Brain pericyte (primary cell): ENCODE measurements at regions not wholly inside any gene's neighbourhood (a gene's known extent, or its start where the extent isn't known, plus 50 kb on each side); places are given as distances from the start of the nearest gene placed in this dataset.

Experiments
- DNase-seq: peaks from one replicate; pipeline ENCODE4 v3.0.0-alpha.2; 2012; ENCODE audit warnings: low read depth, low spot score

DNA sequence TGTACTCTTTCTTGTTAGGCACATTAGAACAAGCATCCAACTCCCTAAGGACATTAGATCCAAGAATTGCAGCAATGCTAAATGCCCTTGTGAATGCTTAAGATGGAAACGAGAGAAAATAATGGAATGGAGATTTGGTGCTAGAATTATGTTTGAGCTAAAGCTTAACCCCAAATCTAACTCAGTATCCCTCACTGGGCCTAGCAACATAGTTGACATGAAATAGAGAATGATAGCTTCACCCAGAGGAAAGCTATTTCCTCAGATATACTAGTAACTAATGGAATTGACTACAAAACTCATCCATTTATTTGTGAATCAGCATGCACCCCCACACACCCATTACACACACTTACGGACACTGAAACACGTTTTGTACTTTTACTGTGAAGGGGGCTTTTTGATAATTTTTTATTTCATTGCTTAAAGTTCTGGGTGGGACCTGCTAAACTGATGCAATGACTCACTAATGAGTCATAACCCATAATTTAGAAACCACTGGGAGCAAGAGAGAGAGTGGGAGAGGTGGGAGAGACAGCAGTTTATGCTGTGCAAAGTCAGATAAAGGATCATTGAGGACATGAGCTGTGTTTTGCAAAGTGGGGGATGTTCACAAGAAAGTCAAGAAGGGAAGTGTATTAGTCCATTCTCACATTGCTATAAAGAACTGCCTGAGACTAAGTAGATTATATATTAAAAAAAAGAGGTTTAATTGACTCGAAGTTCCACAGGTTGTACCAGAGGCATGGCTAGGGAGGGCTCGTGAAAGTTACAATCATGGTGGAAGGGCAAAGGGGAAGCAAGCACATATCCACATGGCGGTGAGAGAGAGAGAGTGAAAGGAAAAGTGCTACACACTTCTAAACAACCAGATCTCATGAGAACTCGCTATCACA, 382.7 kb downstream of the SFMBT2 start:
- DNase-seq: no peak

DNA sequence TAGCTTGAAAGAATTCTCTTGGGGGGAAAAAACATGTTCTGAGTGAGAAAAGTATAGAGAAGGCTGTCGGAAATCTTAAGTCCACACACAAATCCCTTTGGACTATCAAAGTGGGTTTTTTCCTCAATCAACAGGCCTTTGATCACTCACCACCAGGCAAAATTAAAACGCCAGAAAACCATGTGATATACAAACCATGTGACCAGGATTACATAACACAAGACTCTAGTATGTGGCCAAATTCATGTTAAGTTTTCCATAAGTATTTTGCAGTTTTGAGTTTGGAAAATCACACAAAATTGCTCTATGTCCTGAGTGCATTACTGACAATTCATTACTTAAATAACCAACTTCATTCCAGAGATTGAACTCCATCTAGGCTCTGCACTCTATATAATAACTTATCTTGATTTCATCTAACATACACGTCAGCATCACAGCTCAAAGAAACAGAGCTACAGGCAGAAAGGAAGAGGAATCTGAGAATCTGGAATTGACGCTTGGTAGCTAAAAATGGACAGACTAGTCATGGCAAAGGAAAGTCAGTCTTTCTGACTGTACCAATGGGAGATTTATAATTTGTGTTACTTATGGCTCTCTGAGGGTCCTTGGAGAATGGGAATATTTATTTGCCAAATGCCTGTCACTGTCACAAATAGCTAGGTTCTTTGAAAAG, 383.5 kb downstream of the SFMBT2 start:
- no peak for DNase-seq

DNA sequence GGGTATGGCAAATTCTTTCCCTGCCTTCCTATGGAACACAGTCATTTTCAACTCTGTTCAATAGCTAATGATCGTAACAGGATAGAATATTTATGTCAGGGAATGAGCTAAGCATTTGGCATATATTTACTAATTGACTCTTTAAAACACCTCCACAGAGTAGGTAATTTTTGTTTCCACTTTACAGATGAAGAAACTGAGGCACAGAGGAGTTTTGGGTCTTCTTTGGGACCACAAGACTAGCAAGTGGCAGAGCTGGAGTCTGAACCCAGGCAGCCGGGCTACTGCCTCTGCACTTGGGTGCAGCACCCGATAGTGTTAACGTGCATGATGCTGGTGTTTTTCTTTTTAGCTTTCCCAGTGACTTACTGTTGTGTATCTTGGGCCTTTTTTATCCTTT, 384.0 kb downstream of the SFMBT2 start:
- no peak for DNase-seq

DNA sequence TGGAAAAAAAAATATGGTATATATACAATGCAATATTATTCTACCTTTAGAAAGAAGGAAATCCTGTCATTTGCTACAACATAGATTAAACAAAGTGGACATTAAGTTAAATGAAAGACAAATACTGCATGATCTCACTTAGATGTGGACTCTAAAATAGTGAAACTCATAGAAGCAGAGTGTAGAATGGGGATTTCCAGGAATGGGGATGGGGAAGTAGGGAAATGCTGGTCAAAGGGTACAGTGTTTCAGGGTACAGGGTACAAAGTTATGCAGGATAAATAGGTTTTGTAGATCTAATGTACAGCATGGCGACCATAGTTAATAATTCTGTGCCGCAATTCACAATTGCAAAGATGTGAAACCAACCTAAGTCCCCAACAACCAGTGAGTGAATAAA, 385.5 kb downstream of the SFMBT2 start:
- DNase-seq: no peak

DNA sequence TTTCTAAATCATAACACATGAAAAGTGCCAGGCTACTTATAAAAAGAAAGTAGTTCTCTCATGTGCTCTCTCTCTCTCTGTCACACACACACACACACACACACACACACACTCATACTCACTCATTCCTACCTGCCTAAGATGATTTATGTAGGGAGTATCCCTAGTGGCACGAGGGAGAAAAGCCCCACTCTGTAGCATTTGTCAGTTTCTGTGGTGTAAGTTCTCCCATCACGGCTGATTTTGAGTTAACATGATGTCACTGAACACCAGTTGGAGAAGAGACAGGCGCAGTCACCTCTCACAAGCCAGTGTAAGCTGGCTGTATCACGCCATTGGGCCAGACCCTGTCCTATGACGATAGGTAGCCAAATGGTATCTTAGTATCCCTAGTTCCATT, 395.4 kb downstream of the SFMBT2 start:
- DNase-seq: no peak

DNA sequence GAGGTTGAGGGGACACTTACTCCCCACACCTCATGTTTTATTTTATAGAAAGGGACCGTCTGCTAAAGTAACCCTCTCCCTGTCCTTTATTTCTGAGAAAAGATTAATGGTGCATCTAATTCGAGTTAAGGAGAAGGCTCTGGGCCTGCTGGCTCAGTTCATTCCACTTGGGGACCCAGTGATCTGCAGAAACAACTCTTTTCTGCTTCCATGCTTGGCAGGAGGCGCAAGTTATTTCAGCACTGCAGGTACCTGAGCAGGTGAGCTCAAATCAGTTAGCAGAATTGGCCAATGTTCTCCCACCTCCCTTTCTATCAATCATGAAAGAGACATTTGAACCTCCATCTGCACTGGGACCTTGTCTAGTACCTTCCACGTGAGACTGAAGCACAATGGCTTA, 396.1 kb downstream of the SFMBT2 start:
- no peak for DNase-seq

DNA sequence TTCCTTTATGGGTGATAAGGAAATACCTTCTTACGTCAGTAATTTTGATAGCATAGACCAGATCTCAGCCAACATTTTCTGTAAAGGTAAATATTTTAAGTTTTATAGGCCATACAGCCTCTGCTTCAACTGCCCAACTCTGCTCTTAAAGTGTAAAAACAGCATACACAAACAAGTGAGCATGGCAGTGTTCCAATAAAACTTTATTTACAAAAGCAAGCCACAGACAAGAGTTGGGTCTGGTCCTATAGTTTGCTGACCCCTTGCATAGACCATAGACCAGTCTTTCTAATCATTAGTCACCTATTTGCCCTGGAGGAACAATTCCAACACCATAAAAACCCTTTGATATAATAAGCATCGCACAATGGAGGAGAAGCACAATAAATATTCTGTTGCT, 398.8 kb downstream of the SFMBT2 start:
- DNase-seq: no peak

DNA sequence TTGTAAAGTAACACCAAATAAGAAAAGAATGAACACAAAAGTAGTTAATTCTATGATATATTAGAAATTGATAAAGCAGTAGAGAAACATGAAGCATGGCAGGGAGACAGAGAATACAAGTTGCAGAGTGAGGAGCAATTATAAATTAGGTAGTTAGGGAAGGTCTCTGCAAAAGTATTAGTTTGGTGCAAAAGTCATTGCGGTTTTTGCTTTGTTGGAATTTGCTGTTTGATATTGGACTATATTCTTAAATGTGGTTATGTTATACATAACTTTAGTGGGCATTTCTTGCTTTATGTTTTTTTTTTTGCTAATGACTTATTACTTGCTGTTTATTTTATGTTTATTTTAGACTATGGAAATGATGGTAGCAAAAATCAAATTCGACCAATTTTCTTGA, 402.2 kb downstream of the SFMBT2 start:
- DNase-seq: no peak

DNA sequence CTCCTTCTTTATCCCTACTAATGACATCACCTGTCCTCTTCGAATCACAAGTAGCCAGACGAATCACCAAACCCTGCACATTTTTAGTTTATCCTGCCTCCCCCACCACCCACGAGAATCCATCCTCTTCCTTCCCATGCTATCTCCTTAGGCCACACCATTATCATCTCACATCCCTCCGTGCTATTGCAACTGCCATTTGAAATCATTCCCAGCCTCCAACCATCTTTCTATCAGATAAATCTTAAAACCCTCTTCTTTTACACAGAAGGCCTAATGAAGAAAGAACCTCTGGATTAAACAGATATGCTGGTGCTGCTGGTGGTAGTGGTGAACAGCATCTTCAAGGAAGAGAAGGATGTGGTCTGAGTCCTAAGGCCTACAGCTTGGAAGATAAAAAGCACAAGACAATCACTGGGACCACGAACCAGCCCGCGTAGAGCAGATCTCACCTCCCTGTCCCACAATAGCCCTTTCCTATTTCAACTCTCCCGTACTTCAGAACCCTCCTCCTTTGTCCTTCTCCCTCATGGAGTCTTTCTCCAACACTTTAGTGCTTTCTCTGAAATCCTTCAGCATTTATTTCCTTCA, 403.1 kb downstream of the SFMBT2 start:
- DNase-seq: no peak

DNA sequence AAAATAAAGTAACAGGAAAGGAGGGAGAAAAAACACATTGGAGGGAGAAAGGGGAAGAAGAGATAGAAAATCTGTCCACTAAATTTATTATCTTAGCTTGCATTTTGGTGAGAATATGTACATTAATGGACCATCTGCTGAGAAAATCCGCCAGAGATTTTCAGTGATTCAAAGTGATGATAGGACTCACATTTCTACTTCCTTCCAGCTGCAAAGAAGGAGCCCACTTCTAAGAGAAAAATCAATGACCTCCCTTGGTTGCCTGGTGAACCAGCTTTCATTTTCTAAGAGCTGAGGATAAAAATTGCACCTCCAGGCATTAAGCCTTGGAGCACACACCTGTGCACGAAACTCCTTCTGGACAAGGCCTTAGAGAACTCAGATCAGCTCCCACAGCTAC, 404.3 kb downstream of the SFMBT2 start:
- no peak for DNase-seq

DNA sequence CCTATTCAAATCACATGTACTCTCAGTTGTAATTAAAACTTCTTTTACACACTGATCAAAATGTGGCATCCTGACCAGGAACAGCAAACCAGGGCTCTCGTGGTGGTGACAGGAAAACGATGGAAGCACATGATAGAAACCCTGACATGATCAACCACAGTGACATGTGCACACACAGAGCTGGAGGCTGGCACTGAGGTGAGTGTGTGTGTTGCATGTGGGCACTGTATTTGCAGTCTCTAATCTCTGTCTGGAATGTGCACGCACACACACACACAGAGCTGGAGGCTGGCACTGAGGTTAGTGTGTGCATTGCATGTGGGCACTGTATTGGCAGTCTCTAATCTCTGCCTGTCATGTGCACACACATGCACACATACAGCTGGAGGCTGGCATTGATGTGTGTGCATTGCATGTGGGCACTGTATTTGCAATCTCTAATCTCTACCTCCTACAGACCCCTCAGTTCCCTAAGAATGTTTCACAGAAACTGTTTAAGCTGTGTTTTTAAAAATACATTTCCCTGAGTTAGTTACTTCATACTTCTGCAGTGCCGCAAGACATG, 406.9 kb downstream of the SFMBT2 start:
- DNase-seq: no peak

DNA sequence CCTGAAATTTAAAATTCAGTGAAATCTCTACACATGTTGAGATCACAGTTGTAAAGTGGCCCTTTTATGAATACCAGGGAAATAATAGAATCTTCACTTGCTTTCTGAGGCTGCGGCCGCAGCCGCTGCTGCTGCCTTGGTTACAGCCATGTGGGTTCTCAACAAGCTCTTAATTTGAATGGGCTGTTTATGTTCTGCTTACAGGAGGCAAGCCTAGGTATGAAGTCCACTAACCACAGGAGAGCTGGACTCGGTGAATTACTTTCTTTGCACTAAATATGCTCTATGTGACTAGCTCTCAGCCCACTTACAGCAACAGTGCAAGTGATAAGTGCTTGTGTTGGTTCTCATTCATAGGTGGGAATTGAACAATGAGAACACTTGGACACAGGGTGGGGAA, 410.8 kb downstream of the SFMBT2 start:
- DNase-seq: no peak

DNA sequence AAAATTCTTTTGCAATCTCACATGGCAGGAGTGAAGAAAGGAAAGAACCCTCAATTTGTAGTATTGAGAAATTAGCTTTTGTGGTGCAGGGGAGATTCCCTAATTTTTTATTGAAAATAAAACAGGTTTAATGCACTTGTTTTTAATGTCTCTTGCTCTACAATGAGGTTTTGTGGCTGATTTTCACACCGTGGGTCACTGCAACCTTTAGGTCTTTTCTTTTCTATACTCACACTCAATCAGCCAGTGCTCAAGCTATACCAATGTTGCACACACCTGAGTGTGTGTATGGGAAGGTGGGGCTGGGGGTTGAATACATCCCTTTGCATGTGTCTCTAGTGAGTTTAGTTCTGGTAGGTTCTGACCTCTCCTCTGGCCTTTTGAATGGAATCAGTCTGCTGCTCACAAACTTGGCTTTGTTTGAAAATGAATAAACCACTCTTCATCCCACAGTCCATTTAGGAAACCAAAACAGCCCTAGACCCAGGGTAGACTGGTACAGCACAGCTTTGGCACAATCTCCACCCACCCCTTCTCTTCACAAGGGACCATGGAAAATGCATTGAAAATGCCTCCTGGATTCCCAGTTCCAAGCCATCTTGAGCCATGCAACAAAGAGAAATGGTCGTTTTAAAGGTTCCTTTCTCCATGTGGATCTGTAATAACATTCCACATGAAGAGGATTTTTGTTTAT, 411.5 kb downstream of the SFMBT2 start:
- no peak for DNase-seq

DNA sequence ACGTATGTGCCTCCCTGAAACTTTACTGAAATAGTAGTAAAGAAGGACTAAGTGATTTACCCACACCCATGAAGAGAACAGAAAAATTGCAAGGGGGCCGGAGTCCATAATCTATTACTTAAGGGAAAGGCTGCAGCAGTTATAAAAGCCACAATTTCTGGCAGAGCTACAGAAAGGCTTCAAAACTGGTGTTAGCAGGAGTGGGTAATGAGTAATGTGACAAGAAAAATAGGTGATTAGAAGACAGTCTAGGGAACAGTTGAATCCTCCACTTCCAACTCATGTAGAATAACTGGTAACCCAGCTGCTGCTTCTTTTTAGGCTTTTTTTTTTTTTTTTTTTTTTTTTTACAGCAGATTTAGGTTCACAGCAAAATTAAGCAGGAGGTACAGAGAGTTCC, 413.3 kb downstream of the SFMBT2 start:
- DNase-seq: no peak

DNA sequence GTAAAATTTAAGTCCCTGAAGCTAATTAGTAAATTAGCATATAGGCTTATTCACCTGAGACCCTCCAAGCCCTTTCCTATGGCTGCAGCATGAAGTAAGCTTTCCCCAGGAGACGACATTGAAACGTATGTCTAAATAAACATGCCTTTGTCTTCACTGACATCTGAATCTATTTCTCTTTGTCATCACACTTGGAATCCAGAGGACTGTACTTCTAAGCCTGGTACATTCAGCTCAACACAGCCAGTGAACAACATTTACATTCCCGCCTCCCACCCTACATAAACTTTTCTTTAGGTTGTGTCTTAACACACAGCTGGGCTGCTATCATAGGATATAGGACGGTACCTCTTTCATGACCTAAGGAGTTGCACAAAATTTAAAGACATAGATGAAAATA, 414.4 kb downstream of the SFMBT2 start:
- no peak for DNase-seq

DNA sequence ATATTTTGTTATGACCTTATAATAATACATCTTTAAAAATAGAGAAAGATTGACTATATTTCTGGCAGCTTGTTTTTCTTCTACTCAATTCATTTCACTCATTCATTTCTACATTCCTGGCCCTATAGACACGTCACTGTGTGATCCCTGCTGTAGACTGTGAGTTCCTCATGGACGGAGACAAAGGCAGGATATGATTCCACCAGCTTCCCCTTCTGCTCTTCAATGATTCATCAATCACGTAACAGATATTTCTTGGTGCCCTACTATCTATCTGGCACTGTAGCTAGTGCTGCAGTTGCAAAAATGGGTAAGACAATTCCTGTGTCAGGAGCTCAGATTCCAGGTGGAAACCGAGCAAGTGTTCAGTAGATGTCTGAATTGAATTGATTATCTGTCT, 415.0 kb downstream of the SFMBT2 start:
- no peak for DNase-seq

DNA sequence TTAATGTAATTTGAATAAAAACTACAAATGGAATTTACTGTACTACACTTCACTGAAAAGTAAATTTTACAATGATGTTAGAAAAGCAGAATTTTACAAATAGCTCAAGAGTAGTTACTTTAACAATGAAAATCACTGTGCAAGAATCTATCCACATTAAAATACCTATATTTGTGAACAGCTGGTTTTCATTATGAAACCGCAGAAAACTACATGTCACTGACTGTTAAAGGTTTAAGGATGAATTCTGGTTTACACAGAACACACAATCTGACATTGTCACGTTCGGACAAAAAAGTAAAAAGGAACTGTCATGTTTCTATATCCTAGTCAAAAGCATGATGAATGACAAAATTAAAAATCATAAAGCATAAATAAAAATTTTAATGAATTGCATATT, 415.3 kb upstream of the PRKCQ start:
- no peak for DNase-seq

DNA sequence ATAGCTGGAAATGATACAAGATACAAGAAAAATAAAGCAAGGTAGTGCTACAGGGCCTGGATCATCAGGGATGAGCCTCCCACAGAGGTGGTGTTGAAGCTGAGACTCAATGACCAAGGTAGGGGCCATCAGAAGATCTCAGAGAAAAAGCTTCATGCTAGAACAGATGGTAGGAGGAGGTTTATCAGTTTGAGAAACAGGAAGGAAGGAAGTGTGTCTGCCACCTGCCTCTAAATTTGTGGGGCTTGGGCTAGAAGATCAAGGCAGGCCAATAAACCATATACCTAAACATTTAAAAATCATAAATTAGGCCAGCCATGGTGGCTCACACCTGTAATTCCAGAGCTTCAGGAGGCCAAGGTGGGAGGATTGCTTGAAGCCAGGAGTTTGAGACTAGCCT, 410.8 kb upstream of the PRKCQ start:
- no peak for DNase-seq

DNA sequence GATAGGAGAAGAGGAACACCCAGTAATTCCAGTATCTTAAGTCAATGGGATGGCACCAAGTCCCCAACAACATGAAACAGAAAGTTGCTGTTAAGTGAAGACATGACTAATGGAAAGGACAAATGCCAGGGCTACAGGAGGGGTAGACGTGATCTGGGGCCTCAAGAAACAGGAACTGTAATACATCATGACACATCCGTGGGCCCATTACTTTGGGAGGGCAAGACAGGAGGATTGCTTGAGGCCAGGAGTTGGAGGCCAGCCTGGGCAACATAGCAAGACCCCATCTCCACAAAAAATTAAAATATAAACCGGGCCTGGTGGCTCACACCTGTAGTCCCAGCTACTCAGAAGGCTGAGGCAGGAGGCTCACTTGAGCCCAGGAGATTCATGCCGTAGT, 408.6 kb upstream of the PRKCQ start:
- DNase-seq: no peak

DNA sequence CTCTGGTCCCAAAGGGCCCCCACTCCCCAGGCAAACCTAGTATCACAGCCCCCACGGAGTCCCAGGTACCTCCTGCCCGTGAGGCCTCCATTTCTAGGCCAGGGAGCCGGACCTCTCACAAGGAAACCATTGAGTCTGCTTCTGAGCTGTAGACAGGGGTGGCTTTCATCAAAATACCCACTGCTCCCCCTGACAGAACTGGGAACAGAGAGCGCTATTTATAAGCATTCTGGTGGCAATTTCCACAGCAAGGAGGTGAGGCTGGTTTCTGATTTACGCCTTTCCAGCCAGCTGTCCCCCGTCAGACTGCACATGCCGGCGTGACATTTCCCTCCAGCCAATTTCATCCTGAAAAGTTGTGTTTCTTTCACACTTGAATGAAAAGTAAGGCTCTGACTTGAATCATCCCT, 407.5 kb upstream of the PRKCQ start:
- no peak for DNase-seq

DNA sequence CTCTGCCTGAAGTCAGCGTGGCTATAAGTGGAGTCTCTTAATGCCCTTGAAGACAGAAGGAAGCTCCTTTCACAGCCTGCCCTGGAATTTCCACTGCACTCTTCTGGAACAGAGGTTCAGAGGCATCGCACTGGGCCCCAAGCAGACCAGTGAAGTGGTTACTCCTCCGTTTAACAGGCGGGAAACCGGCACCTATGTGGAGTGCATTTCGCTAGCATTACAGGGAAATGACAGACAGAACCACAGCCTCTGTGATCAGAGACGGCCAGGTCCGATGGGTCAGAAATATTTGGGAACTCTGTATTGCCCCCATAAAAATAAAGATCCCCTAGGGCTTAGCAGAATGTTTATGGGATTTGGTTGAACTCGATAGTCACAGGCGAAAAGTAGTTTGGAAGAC, 406.9 kb upstream of the PRKCQ start:
- no peak for DNase-seq

DNA sequence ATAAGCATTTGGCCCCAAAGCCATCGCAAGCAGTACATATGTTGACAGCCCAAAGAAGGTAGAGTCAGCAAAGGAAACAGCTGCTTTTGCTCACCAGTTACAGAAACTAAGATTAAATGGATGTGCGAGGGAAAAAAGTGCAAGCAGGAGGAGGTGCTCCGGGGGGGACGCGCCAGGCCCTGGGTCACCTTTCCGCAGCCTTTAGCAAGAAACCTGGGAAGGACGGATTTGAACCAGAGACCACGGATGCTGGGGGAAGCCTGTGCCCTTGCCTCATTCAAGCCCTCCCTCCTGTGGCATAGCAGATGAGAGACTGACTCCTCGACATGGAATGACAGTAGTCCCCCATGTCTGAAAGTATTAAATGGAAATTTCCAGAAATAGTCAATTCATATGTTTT, 405.6 kb upstream of the PRKCQ start:
- no peak for DNase-seq
